ENCODE measurements at regions not wholly inside any gene's neighbourhood (a gene's known extent, or its start where the extent isn't known, plus 50 kb on each side); places are given as distances from the start of the nearest gene placed in this dataset.

- H3K27ac ChIP-seq: no peak overlapping the region
These were observed 241.6 kb upstream of the RAB6C start for GRCh38 chr2:129737660-129738527.

GRCh38 chr2:129738799-129739198, 240.7 kb upstream of the RAB6C start:
- H4K20me1 ChIP-seq: no peaks in the 10 kb centered on the region
- no peaks in the 10 kb centered on the region for H3K27me3 ChIP-seq
- H3K36me3 ChIP-seq: no peaks in the 10 kb centered on the region
- H3K4me3 ChIP-seq: no peak overlapping the region
- H3K4me2 ChIP-seq: no peak overlapping the region
- peaks cover 2 to 20% (median 10%) of the 10 kb centered on the region in 10 experiments; a peak in 18 of 20 replicates for H3K4me1 ChIP-seq
- no peak for TF ChIP-seq Cebpa-rat (IDR thresholded peaks at IDR 0.05)
- no peaks in the 10 kb centered on the region for H3K9me3 ChIP-seq (replicated peaks in 1 of 11)
- H3K9ac ChIP-seq: no peak overlapping the region
- no peak overlapping the region for H3K27ac ChIP-seq

More at GRCh38 chr2:129737660-129738527, 241.6 kb upstream of the RAB6C start:
- Histone ChIP-seq H3K9me3 (replicated peaks in 1 of 11) (no peaks in the 10 kb centered on the region), H3K4me2 (no peak overlapping the region), H3K27me3 (no peaks in the 10 kb centered on the region), H3K4me3 (no peak overlapping the region), H3K36me3 (no peaks in the 10 kb centered on the region), H3K9ac (no peak overlapping the region), H3K4me1 (peaks cover 11 to 29% (median 19%) of the 10 kb centered on the region in 10 experiments), H4K20me1 (no peaks in the 10 kb centered on the region)
- no peak for TF ChIP-seq Cebpa-rat (IDR thresholded peaks at IDR 0.05)

DNA sequence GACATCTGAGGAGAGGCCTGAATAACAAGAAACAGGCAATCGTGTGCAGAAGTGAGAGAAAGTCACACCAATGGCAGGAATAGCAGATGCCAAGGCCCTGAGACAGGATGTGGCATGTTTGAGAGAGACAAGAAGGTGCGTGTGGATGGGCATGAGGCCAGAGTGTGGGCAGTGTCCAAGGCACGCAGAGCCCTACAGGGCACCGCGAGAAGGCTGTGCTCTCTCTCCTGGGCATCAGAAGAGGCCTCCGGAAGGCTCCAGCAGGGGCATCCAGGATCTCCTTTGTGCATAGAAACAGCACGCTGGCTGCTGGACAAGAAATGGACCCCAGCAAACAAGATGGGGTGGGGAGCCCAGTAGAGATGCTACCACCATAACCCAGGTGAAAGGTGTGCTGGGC, 239.0 kb upstream of the RAB6C start:
- peaks cover 0 to 8% (median 0%) of the 10 kb centered on the region in 10 experiments; a peak in 3 of 20 replicates for H3K4me1 ChIP-seq
- peak overlapping the region in 1 of 11 experiments; percentile 3; a peak in 1 of 22 replicates for H3K4me2 ChIP-seq
- peaks cover 0 to under 1% (median 0%) of the 10 kb centered on the region in 11 experiments; a peak in 1 of 22 replicates for H3K9me3 ChIP-seq (replicated peaks in 1 of 11)
- no peaks in the 10 kb centered on the region for H3K27me3 ChIP-seq
- H3K4me3 ChIP-seq: no peak overlapping the region
- H3K36me3 ChIP-seq: no peaks in the 10 kb centered on the region
- H4K20me1 ChIP-seq: no peaks in the 10 kb centered on the region
- no peak overlapping the region for H3K9ac ChIP-seq
- TF ChIP-seq Cebpa-rat (IDR thresholded peaks at IDR 0.05): no peak
- H3K27ac ChIP-seq: no peak overlapping the region

GRCh38 chr2:129741165-129741564, 238.3 kb upstream of the RAB6C start:
- Histone ChIP-seq H3K9ac (no peak overlapping the region), H3K4me2 (peak overlapping the region in 1 of 11 experiments; percentile 3; a peak in 1 of 22 replicates), H3K36me3 (no peaks in the 10 kb centered on the region), H3K9me3 (replicated peaks in 1 of 11) (peaks cover 0 to 5% (median 0%) of the 10 kb centered on the region in 11 experiments; a peak in 3 of 22 replicates), H3K4me1 (peaks cover 0 to 8% (median 0%) of the 10 kb centered on the region in 10 experiments; a peak in 3 of 20 replicates), H4K20me1 (no peaks in the 10 kb centered on the region), H3K4me3 (no peak overlapping the region), H3K27me3 (no peaks in the 10 kb centered on the region), H3K27ac (no peak overlapping the region)
- no peak for TF ChIP-seq Cebpa-rat (IDR thresholded peaks at IDR 0.05)

DNA sequence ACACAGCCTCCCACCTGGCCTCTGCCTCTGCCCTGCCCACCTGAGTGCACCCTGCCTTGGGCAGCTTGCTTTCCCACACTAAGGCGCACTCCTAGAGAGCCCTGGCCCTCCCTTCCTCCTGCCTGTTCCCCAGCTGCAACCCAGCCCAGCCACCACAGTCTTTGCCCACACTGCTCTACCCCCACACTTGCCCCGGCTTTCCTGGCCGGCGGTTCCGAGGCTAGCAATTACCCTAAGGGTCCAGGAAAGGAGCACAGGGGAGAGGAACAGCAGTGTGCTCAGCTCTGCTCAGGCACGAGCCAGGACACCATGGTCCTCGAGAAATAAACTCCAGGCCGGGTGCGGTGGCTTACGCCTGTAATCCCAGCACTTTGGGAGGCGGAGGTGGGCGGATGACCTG, 237.8 kb upstream of the RAB6C start:
- no peak for TF ChIP-seq Cebpa-rat (IDR thresholded peaks at IDR 0.05)
- Histone ChIP-seq H3K4me1 (peaks cover 0 to 8% (median 0%) of the 10 kb centered on the region in 10 experiments; a peak in 3 of 20 replicates), H3K27ac (no peak overlapping the region), H3K4me3 (no peak overlapping the region), H4K20me1 (no peaks in the 10 kb centered on the region), H3K9ac (no peak overlapping the region), H3K27me3 (no peaks in the 10 kb centered on the region), H3K9me3 (replicated peaks in 1 of 11) (peaks cover 0 to 5% (median 0%) of the 10 kb centered on the region in 11 experiments; a peak in 3 of 22 replicates), H3K36me3 (no peaks in the 10 kb centered on the region), H3K4me2 (no peak overlapping the region)

DNA sequence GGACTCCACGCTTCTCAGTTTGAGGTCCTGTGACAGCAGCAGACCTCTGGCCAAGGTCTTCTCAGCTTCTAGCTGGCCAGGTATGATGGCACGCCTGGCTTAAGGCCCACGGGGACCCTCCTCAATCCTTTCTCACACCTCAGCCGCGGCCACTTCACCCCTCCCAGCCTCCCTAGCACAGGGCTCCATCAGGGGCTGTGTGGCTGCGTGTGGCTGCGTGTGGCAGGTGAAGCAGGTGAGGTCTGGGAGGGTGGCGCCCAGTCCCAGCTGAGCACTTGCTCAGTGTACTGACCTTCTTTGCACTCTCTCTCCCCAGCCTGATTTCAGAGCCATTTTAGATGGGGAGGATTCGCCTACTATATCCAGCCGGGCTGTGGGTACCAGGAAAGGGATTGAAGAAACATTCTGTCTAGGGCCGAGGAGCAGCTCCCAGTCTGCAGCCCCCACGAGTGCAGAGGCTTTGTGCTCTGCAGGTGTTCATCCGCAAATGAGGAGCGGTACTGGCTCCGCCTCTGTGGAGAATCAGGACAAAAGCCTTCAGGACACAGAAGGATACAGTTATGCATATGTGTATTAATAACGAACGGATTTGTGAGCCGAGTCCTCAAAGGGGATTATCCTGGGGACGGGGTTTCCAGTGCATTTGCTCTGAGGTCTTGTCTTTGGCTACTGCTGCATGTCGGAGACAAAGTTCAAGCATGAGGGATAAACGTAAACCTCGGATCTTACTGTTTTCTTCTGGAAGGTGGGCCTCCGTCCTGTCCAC, 236.9 kb upstream of the RAB6C start:
- no peak for TF ChIP-seq Cebpa-rat (IDR thresholded peaks at IDR 0.05)
- Histone ChIP-seq H3K4me3 (no peak overlapping the region), H3K9me3 (replicated peaks in 1 of 11) (peaks cover 0 to 8% (median 0%) of the 10 kb centered on the region in 11 experiments; a peak in 3 of 22 replicates), H3K4me1 (peaks cover under 1 to 13% (median 4%) of the 10 kb centered on the region in 10 experiments; a peak in 18 of 20 replicates), H3K27me3 (no peaks in the 10 kb centered on the region), H3K4me2 (no peak overlapping the region), H3K36me3 (no peaks in the 10 kb centered on the region), H4K20me1 (no peaks in the 10 kb centered on the region), H3K27ac (no peak overlapping the region), H3K9ac (no peak overlapping the region)

GRCh38 chr2:129744141-129744540, 235.3 kb upstream of the RAB6C start:
- no peak for TF ChIP-seq Cebpa-rat (IDR thresholded peaks at IDR 0.05)
- no peak overlapping the region for H3K9ac ChIP-seq
- H3K4me1 ChIP-seq: peaks cover 15 to 25% (median 18%) of the 10 kb centered on the region in 10 experiments
- H3K27ac ChIP-seq: no peak overlapping the region
- H4K20me1 ChIP-seq: no peaks in the 10 kb centered on the region
- no peak overlapping the region for H3K4me3 ChIP-seq
- no peak overlapping the region for H3K4me2 ChIP-seq
- H3K36me3 ChIP-seq: no peaks in the 10 kb centered on the region
- peaks cover 0 to 8% (median 0%) of the 10 kb centered on the region in 11 experiments; a peak in 3 of 22 replicates for H3K9me3 ChIP-seq (replicated peaks in 1 of 11)
- H3K27me3 ChIP-seq: no peaks in the 10 kb centered on the region

DNA sequence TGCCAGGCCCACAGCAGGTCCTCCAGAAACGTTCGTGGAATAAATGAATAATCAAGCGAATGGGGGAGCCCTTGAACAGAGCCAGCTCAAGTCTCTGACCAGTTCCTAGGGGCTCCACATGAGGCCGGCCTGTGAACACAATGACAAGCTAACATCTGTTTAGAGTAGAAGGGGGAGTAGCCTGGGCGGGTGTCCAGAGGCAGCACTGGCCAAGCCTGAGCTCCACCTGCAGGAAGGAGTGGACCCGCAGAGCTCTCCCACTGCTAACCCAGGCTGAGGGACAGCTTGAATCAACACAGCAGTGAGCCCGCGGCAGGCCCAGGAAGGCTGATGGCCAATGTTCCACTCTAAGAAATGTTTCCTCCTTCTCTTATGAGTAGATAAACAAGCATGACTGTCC, 234.8 kb upstream of the RAB6C start:
- Histone ChIP-seq H3K36me3 (no peaks in the 10 kb centered on the region), H3K27me3 (no peaks in the 10 kb centered on the region), H3K4me1 (peaks cover 15 to 25% (median 18%) of the 10 kb centered on the region in 10 experiments), H3K9ac (no peak overlapping the region), H3K27ac (no peak overlapping the region), H4K20me1 (no peaks in the 10 kb centered on the region), H3K4me2 (no peak overlapping the region), H3K9me3 (replicated peaks in 1 of 11) (peaks cover 0 to 8% (median 0%) of the 10 kb centered on the region in 11 experiments; a peak in 3 of 22 replicates), H3K4me3 (no peak overlapping the region)
- no peak for TF ChIP-seq Cebpa-rat (IDR thresholded peaks at IDR 0.05)

Data from BLaER1 treated with 17β-estradiol and CSF1 and Interleukin-3, amounts not matched to agents 10 nM and 100 nM (cell line).